Right ventricle myocardium inferior (tissue), 1 donor: ENCODE measurements at regions not wholly inside any gene's neighbourhood (a gene's known extent, or its start where the extent isn't known, plus 50 kb on each side); places are given as distances from the start of the nearest gene placed in this dataset.

Experiments used
- ATAC-seq: fragments of 200-7000 bp; cut with Tn5 transposase; one replicate; pipeline ENCODE4 v1.9.1; 2020; ENCODE audit warnings: mild to moderate bottlenecking, moderate library complexity
- DNase-seq: peaks from one replicate; pipeline ENCODE4 v3.0.0; 2021; ENCODE audit errors: missing footprints
- intact Hi-C: fragments of 100-400 bp; cut with DNase I; formaldehyde crosslinking; loops from one replicate; pipeline ENCODE4 v1.11.0; 2022
- donor health status: DM: no; HTN: yes; CAD: no; lungs with severe emphysema.

GRCh38 chr3:194986208-194987043 is 284.5 kb downstream of the XXYLT1 start:
- ATAC-seq (no peak), DNase-seq (no peak)
- intact Hi-C loops: loop anchor here (10.0 kb wide), 1 partner anchor 302 kb away; the partner anchor contains the start of gene FAM43A

- no peak for ATAC-seq
- intact Hi-C loops: loop anchor here (10.0 kb wide), 1 partner anchor 303 kb away; the partner anchor contains the start of gene FAM43A
- no peak for DNase-seq
Measured at GRCh38 chr3:194987571-194988494, 283.1 kb downstream of the XXYLT1 start.

GRCh38 chr3:194988495-194989165 is 282.3 kb downstream of the XXYLT1 start:
- intact Hi-C loops: loop anchor here (10.0 kb wide), 1 partner anchor 304 kb away; the partner anchor contains the start of gene FAM43A
- ATAC-seq (no peak), DNase-seq (no peak)

GRCh38 chr3:194989241-194989640 is 281.7 kb downstream of the XXYLT1 start:
- ATAC-seq (no peak), DNase-seq (no peak)
- intact Hi-C loops: loop anchor here (10.0 kb wide), 1 partner anchor 304 kb away; the partner anchor contains the start of gene FAM43A

GRCh38 chr3:194990454-194991337 is 280.3 kb downstream of the XXYLT1 start:
- intact Hi-C loops: no loop called here
- no peak for ATAC-seq
- DNase-seq: no peak

GRCh38 chr3:194991338-194991654 is 279.7 kb downstream of the XXYLT1 start:
- no peak for DNase-seq
- intact Hi-C loops: no loop called here
- ATAC-seq: no peak

GRCh38 chr3:194993896-194994295 is 277.1 kb downstream of the XXYLT1 start:
- intact Hi-C loops: no loop called here
- DNase-seq: no peak
- ATAC-seq: no peak

- no peak for ATAC-seq
- DNase-seq: no peak
- intact Hi-C loops: no loop called here
Measured at GRCh38 chr3:194994551-194994981, 276.4 kb downstream of the XXYLT1 start.

- intact Hi-C loops: no loop called here
- no peak for ATAC-seq
- DNase-seq: no peak
Measured at GRCh38 chr3:194995334-194995733, 275.6 kb downstream of the XXYLT1 start.

GRCh38 chr3:194995922-194996321 is 275.0 kb downstream of the XXYLT1 start:
- intact Hi-C loops: no loop called here
- DNase-seq (no peak), ATAC-seq (peak; percentile 37)

- ATAC-seq (no peak), DNase-seq (no peak)
- intact Hi-C loops: no loop called here
Measured at GRCh38 chr3:194996746-194997145, 274.2 kb downstream of the XXYLT1 start.

- intact Hi-C loops: no loop called here
- no peak for ATAC-seq
Measured at GRCh38 chr3:194998417-194998816, 272.5 kb downstream of the XXYLT1 start.

GRCh38 chr3:194998948-194999347 is 272.0 kb downstream of the XXYLT1 start:
- DNase-seq (no peak), ATAC-seq (no peak)
- intact Hi-C loops: no loop called here

More at GRCh38 chr3:194998417-194998816, 272.5 kb downstream of the XXYLT1 start:
- DNase-seq: no peak

GRCh38 chr3:194999491-194999890 is 271.5 kb downstream of the XXYLT1 start:
- intact Hi-C loops: no loop called here
- ATAC-seq (no peak), DNase-seq (no peak)

- no peak for ATAC-seq
- intact Hi-C loops: loop anchor here (5.0 kb wide), 1 partner anchor 314 kb away; the partner anchor contains the start of gene FAM43A
- DNase-seq: no peak
Measured at GRCh38 chr3:195001261-195001660, 269.7 kb downstream of the XXYLT1 start.

- ATAC-seq (peak; percentile 43), DNase-seq (no peak)
- intact Hi-C loops: loop anchor here (1.0 to 5.0 kb wide), 3 partner anchors 104 to 315 kb away; partner anchors contain the start of gene FAM43A
Measured at GRCh38 chr3:195001961-195002861, 268.7 kb downstream of the XXYLT1 start.
